WTC11 (cell line): ENCODE measurements at regions not wholly inside any gene's neighbourhood (a gene's known extent, or its start where the extent isn't known, plus 50 kb on each side); places are given as distances from the start of the nearest gene placed in this dataset.

ENCODE experiments used
- ATAC-seq: fragments of 200-7000 bp; cut with Tn5 transposase; 2 replicates; pipeline ENCODE4 v1.10.0; 2021; ENCODE audit warnings: mild to moderate bottlenecking, moderate library complexity
- CTCF ChIA-PET: fragments of 300-600 bp; sonication (Branson Sonifier 250); formaldehyde crosslinking; loops from one replicate; lab custom pipeline; 2021; ENCODE audit warnings: antibody characterized with exemption; lab: Charles Lee
- POLR2A ChIA-PET: fragments of 350-600 bp; sonication (Branson Sonifier 250); formaldehyde crosslinking; loops from one replicate; lab custom pipeline; 2021; ENCODE audit warnings: antibody characterized with exemption; lab: Charles Lee
- DNase-seq: peaks from one replicate; pipeline ENCODE4 v3.0.0; 2021; ENCODE audit warnings: low spot score
- H3K27ac Mint-ChIP-seq: 2 replicates; pipeline ENCODE4 v1.8.0; 2021; ENCODE audit warnings: mixed read lengths
- H3K27me3 Mint-ChIP-seq: 2 replicates; pipeline ENCODE4 v1.8.0; 2021; ENCODE audit warnings: low read depth, mild to moderate bottlenecking, moderate library complexity, mixed read lengths
- H3K36me3 Mint-ChIP-seq: 2 replicates; pipeline ENCODE4 v1.8.0; 2021; ENCODE audit warnings: mixed read lengths
- H3K4me1 Mint-ChIP-seq: 2 replicates; pipeline ENCODE4 v1.8.0; 2022; ENCODE audit warnings: mixed read lengths
- H3K4me3 Mint-ChIP-seq: 2 replicates; pipeline ENCODE4 v1.8.0; 2021; ENCODE audit warnings: mild to moderate bottlenecking, moderate library complexity, mixed read lengths
- H3K9me3 Mint-ChIP-seq: 2 replicates; pipeline ENCODE4 v1.8.0; 2021; ENCODE audit warnings: mixed read lengths
- CTCF ChIP-seq: fragments of 200-600 bp; IDR thresholded peaks from 2 replicates; pipeline ENCODE4 v1.8.0; 2022; ENCODE audit warnings: antibody characterized with exemption
- EMX1 ChIP-seq: fragments of 250-450 bp; sonication (Bioruptor Pico); IDR thresholded peaks from 2 replicates; pipeline ENCODE4 v1.8.0; 2021; ENCODE audit warnings: mild to moderate bottlenecking
- FOXP4 ChIP-seq: sonication (generic); formaldehyde crosslinking; IDR thresholded peaks from 2 replicates; pipeline ENCODE4 v1.8.0; 2022; ENCODE audit warnings: mild to moderate bottlenecking, missing genetic modification reagents
- HMGA2 ChIP-seq: fragments of 250-450 bp; sonication (Bioruptor Pico); IDR thresholded peaks from 2 replicates; pipeline ENCODE4 v1.4.0; 2021; ENCODE audit warnings: mild to moderate bottlenecking, moderate library complexity
- MXD4 ChIP-seq: fragments of 250-450 bp; sonication (Bioruptor Pico); IDR thresholded peaks from 2 replicates; pipeline ENCODE4 v1.8.0; 2021; ENCODE audit warnings: mild to moderate bottlenecking, moderate library complexity, borderline replicate concordance
- SMAD4 ChIP-seq: sonication (generic); formaldehyde crosslinking; IDR thresholded peaks from 2 replicates; pipeline ENCODE4 v1.8.0; 2022; ENCODE audit warnings: mild to moderate bottlenecking, missing genetic modification reagents
- STAT6 ChIP-seq: sonication (generic); formaldehyde crosslinking; conservative IDR thresholded peaks from 2 replicates; pipeline ENCODE4 v1.8.1; 2023; ENCODE audit warnings: mild to moderate bottlenecking, low read depth, missing genetic modification reagents, moderate library complexity
- TP53 ChIP-seq: sonication (generic); formaldehyde crosslinking; IDR thresholded peaks from 2 replicates; pipeline ENCODE4 v1.8.1; 2023; ENCODE audit warnings: mild to moderate bottlenecking, missing genetic modification reagents
- ZNF232 ChIP-seq: sonication (generic); formaldehyde crosslinking; IDR thresholded peaks from 2 replicates; pipeline ENCODE4 v1.8.0; 2022; ENCODE audit warnings: mild to moderate bottlenecking, missing genetic modification reagents
- ZNF416 ChIP-seq: fragments of 250-450 bp; sonication (Bioruptor Pico); IDR thresholded peaks from 2 replicates; pipeline ENCODE4 v1.9.0; 2021; ENCODE audit warnings: mild to moderate bottlenecking, inconsistent platforms
- ZNF532 ChIP-seq: fragments of 250-450 bp; sonication (Bioruptor Pico); IDR thresholded peaks from 2 replicates; pipeline ENCODE4 v1.9.0; 2021; ENCODE audit warnings: mild to moderate bottlenecking, borderline replicate concordance

- no peak for TF ChIP-seq CTCF
- TF ChIP-seq STAT6 (CRISPR knock-in tag) = no peak
- TF ChIP-seq MXD4 (CRISPR knock-in tag) = no peak
- TF ChIP-seq ZNF232 (CRISPR knock-in tag) = no peak
- TF ChIP-seq, all 79 proteins: peak for 0
Measured at GRCh38 chr1:110785612-110786011, 87.3 kb upstream of the CD53 start (continued).

- Mint-ChIP-seq H3K9me3 (peaks cover 11% of the 10 kb centered on the region), H3K4me1 (peaks cover 7% of the 10 kb centered on the region), H3K27ac (no peak overlapping the region), H3K36me3 (no peaks in the 10 kb centered on the region), H3K4me3 (no peak overlapping the region), H3K27me3 (peaks cover 36% of the 10 kb centered on the region)
- ATAC-seq (no peak), DNase-seq (no peak)
- CTCF ChIA-PET = interaction anchor here (1.0 to 6.7 kb wide), 3 partner anchors 20 to 165 kb away, joined by 3 to 87 read pairs (median 5); no protein-coding TSS in a partner anchor
- TF ChIP-seq CTCF = no peak
- no peak for TF ChIP-seq SMAD4
- no peak for TF ChIP-seq TP53 (CRISPR knock-in tag)
- no peak for TF ChIP-seq FOXP4 (CRISPR knock-in tag)
- TF ChIP-seq ZNF532 (CRISPR knock-in tag) = no peak
- TF ChIP-seq ZNF416 (CRISPR knock-in tag) = no peak
- TF ChIP-seq HMGA2 = no peak
- TF ChIP-seq EMX1 (CRISPR knock-in tag) = no peak
- POLR2A ChIA-PET = no interaction called here
Measured at GRCh38 chr1:110785055-110785454, 87.9 kb upstream of the CD53 start.
